B cell (primary cell): ENCODE measurements at regions not wholly inside any gene's neighbourhood (a gene's known extent, or its start where the extent isn't known, plus 50 kb on each side); places are given as distances from the start of the nearest gene placed in this dataset.

Experiments
- ATAC-seq: fragments of 200-7000 bp; cut with Tn5 transposase; one replicate; pipeline ENCODE4 v1.10.0; 2021; ENCODE audit warnings: low read depth, mild to moderate bottlenecking, moderate number of reproducible peaks, moderate library complexity
- CTCF ChIA-PET: fragments of 350-600 bp; sonication (Branson Sonifier 250); formaldehyde crosslinking; loops from one replicate; lab custom pipeline; 2021; ENCODE audit warnings: antibody characterized with exemption, inconsistent platforms; lab: Charles Lee
- POLR2A ChIA-PET: fragments of 350-600 bp; sonication (Branson Sonifier 250); formaldehyde crosslinking; loops from one replicate; lab custom pipeline; 2021; ENCODE audit warnings: antibody characterized with exemption; lab: Charles Lee
- DNase-seq: peaks from one replicate; pipeline ENCODE4 v3.0.0; 2013
- H2AFZ ChIP-seq: 2 replicates; pipeline ENCODE4 v1.6.1; 2012; ENCODE audit warnings: mild to moderate bottlenecking, low read depth, low read length; ENCODE audit not compliant: insufficient read depth, poor library complexity, severe bottlenecking
- H3K27ac ChIP-seq, 2 donors: 1 replicate in 1 of 2; 2 replicates in 1 of 2; pipeline ENCODE4 v1.5.1; 2012 to 2013; ENCODE audit warnings: low read length in 2 of 2, mild to moderate bottlenecking in 2 of 2, moderate library complexity in 1 of 2
- H3K27me3 ChIP-seq, 4 experiments: fragments of 200-600 bp in 1 of 4; sonication (generic) in 1 of 4; replicated peaks in 1 of 4; 1 replicate in 2 of 4; 2 replicates in 2 of 4; pipeline versions ENCODE4 v1.6.1 to v1.7.0; 2013 to 2016; ENCODE audit warnings: low read length in 3 of 4, mild to moderate bottlenecking in 2 of 4, mixed read lengths in 1 of 4, moderate library complexity in 1 of 4; ENCODE audit not compliant: insufficient read depth in 4 of 4, control insufficient read depth in 3 of 4; ENCODE audit errors: control extremely low read depth in 1 of 4
- H3K36me3 ChIP-seq, 2 experiments: replicated peaks in 1 of 2; 1 replicate in 1 of 2; 2 replicates in 1 of 2; pipeline versions ENCODE4 v1.6.1 to v1.7.1; 2013; ENCODE audit warnings: low read length in 1 of 2; ENCODE audit not compliant: insufficient read depth in 2 of 2, control insufficient read depth in 1 of 2; ENCODE audit errors: control extremely low read depth in 1 of 2, extremely low read depth in 1 of 2
- H3K4me1 ChIP-seq, 2 donors: fragments of 200-600 bp in 1 of 2; sonication (generic) in 1 of 2; 1 replicate in 1 of 2; 2 replicates in 1 of 2; pipeline versions ENCODE4 v1.5.1 to v1.6.1; 2013 to 2017; ENCODE audit warnings: low read length in 2 of 2; ENCODE audit not compliant: control insufficient read depth in 2 of 2, insufficient read depth in 2 of 2
- H3K4me2 ChIP-seq: replicated peaks from 2 replicates; pipeline ENCODE3; 2012; ENCODE audit warnings: mild to moderate bottlenecking, low read depth, low read length; ENCODE audit not compliant: poor library complexity, severe bottlenecking
- H3K4me3 ChIP-seq, 5 experiments: fragments of 200-600 bp in 1 of 5; sonication (generic) in 1 of 5; 1 replicate in 3 of 5; 2 replicates in 2 of 5; pipeline versions ENCODE4 v1.5.1 to v1.7.0; 2011 to 2016; ENCODE audit warnings: low read length in 4 of 5, mild to moderate bottlenecking in 4 of 5, low read depth in 2 of 5, control low read depth in 1 of 5, moderate library complexity in 1 of 5; ENCODE audit not compliant: insufficient read depth in 1 of 5; ENCODE audit errors: control extremely low read depth in 1 of 5, extremely low read depth in 1 of 5
- H3K79me2 ChIP-seq: fragments of 200-600 bp; sonication (generic); one replicate; pipeline ENCODE4 v1.6.0; 2016; ENCODE audit warnings: low read length; ENCODE audit not compliant: control insufficient read depth, insufficient read depth
- H3K9ac ChIP-seq: fragments of 200-600 bp; sonication (generic); 2 replicates; pipeline ENCODE4 v1.6.1; 2017; ENCODE audit warnings: mild to moderate bottlenecking, low read length, moderate library complexity
- H3K9me3 ChIP-seq, 3 donors: one replicate each; pipeline versions ENCODE4 v1.6.1 to v1.7.1; 2013; ENCODE audit warnings: low read length in 2 of 3; ENCODE audit not compliant: control insufficient read depth in 2 of 3, insufficient read depth in 1 of 3; ENCODE audit errors: control extremely low read depth in 1 of 3
- H4K20me1 ChIP-seq: 2 replicates; pipeline ENCODE4 v1.6.0; 2012; ENCODE audit warnings: mild to moderate bottlenecking, low read length; ENCODE audit not compliant: insufficient read depth, control insufficient read depth, poor library complexity, severe bottlenecking
- H3K27ac Mint-ChIP-seq: one replicate; pipeline ENCODE4 v1.8.0; 2021; ENCODE audit warnings: mixed read lengths
- H3K27me3 Mint-ChIP-seq: one replicate; pipeline ENCODE4 v1.8.0; 2021; ENCODE audit warnings: mixed read lengths
- H3K4me1 Mint-ChIP-seq: one replicate; pipeline ENCODE4 v1.8.0; 2021; ENCODE audit warnings: mixed read lengths
- H3K4me3 Mint-ChIP-seq: one replicate; pipeline ENCODE4 v1.8.0; 2021; ENCODE audit warnings: mixed read lengths
- H3K9me3 Mint-ChIP-seq: one replicate; pipeline ENCODE4 v1.8.0; 2022; ENCODE audit warnings: mixed read lengths; ENCODE audit not compliant: insufficient read depth
- EZH2 ChIP-seq: IDR thresholded peaks from 2 replicates; pipeline ENCODE4 v1.6.1; 2012; ENCODE audit warnings: borderline replicate concordance, low read depth, mild to moderate bottlenecking, moderate library complexity, low read length; ENCODE audit not compliant: insufficient read depth, poor library complexity, severe bottlenecking
- WGBS: methylation state at CpG from one replicate; pipeline ENCODE4 v1.1.5; 2013; ENCODE audit warnings: missing lambda C conversion rate; ENCODE audit not compliant: insufficient coverage; 5-methylcytosine and 5-hydroxymethylcytosine counted together
- intact Hi-C: fragments of 100-400 bp; cut with micrococcal nuclease; formaldehyde crosslinking; loops from one replicate; pipeline ENCODE4 v1.10.0; 2022
- TF ChIP-seq, protein P1 (sequence below): fragments of 200-600 bp; IDR thresholded peaks from one replicate; pipeline ENCODE4 v1.8.0; 2022; ENCODE audit warnings: antibody characterized with exemption, mild to moderate bottlenecking

DNA sequence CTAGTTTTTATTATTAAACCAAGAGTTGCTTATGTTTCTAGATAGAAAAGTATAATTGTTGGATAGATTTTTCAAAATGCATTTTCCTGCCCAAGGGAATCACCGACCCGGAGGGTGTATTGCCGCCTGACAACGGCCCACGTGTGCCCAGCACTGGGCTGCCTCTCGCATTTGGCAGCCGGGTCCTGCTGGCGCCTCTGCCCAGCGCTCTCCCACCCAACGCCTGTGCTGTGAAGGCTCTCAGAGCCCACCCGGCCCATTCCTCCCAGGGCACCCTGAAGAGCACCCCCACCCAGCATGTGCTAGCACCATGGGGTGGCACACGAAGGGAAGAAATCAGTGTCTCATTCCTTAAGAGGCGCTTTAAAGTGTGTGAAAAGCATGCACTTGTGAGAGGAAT lies 88.3 kb upstream of the AFDN start:
- CTCF ChIA-PET: no interaction called here
- POLR2A ChIA-PET: no interaction called here
- DNase-seq (no peak), ATAC-seq (no peak)
- H4K20me1 ChIP-seq: no peaks in the 10 kb centered on the region
- Mint-ChIP-seq H3K9me3 (no peaks in the 10 kb centered on the region), H3K27ac (no peak overlapping the region), H3K4me1 (peaks cover 4% of the 10 kb centered on the region), H3K27me3 (peaks cover 30% of the 10 kb centered on the region), H3K4me3 (no peak overlapping the region)
- H3K27me3 ChIP-seq: peaks cover 0 to 5% (median 0%) of the 10 kb centered on the region in 4 experiments
- no peak for TF ChIP-seq EZH2
- TF ChIP-seq, protein P1, sequence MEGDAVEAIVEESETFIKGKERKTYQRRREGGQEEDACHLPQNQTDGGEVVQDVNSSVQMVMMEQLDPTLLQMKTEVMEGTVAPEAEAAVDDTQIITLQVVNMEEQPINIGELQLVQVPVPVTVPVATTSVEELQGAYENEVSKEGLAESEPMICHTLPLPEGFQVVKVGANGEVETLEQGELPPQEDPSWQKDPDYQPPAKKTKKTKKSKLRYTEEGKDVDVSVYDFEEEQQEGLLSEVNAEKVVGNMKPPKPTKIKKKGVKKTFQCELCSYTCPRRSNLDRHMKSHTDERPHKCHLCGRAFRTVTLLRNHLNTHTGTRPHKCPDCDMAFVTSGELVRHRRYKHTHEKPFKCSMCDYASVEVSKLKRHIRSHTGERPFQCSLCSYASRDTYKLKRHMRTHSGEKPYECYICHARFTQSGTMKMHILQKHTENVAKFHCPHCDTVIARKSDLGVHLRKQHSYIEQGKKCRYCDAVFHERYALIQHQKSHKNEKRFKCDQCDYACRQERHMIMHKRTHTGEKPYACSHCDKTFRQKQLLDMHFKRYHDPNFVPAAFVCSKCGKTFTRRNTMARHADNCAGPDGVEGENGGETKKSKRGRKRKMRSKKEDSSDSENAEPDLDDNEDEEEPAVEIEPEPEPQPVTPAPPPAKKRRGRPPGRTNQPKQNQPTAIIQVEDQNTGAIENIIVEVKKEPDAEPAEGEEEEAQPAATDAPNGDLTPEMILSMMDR: no peak
- no peaks in the 10 kb centered on the region for H3K36me3 ChIP-seq
- intact Hi-C loops: no loop called here
- H3K27ac ChIP-seq: no peak overlapping the region
- peaks cover 0 to 7% of the 10 kb centered on the region in 2 donors for H3K4me1 ChIP-seq
- no peak overlapping the region for H2AFZ ChIP-seq
- WGBS: 96% methylated on average over 11 of the region's 13 CpGs
- no peaks in the 10 kb centered on the region for H3K9me3 ChIP-seq
- no peaks in the 10 kb centered on the region for H3K79me2 ChIP-seq
- no peak overlapping the region for H3K9ac ChIP-seq
- H3K4me2 ChIP-seq: no peak overlapping the region
- no peak overlapping the region for H3K4me3 ChIP-seq

DNA sequence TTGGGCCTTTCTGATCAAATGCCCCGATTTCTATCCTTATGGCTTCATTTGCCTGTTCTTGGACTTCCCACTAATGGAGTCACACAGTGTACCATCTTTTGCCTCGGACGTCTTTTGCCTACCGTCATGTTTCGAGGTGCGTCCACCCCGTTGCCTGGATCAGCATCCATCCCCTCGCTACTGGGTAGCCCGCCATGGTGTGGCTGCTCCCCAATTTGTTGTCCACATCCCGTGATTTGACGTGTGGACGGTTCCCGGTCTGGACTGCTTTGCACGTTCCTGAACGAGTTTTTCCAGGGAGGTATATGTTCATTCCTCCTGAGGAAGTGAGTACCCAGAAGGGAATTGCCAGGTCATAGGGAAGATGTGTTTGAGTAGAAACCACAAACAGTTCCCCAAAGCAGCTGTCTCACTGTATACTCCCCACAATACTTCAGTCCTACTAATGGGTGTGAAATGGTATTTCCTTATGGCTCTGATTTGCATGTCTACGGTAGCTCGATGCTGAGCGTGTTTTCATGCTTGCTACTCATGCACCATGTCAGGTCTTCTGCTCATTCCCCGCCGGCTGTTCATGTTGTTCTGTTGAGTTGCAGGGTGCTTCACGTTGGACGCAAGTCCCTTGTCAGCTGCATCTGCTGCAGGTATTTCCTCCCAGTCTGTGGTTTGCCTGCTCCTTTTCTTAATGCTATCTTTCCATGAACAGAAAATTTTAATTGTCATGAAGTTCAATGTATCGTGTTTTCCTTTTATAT lies 86.8 kb upstream of the AFDN start:
- intact Hi-C loops: no loop called here
- Histone ChIP-seq H2AFZ (no peak overlapping the region), H3K9me3 (peaks cover 0 to 9% (median 5%) of the 10 kb centered on the region in 3 donors), H3K27me3 (peaks cover 0 to 5% (median 0%) of the 10 kb centered on the region in 4 experiments), H3K4me2 (no peak overlapping the region), H3K79me2 (no peaks in the 10 kb centered on the region), H4K20me1 (no peaks in the 10 kb centered on the region), H3K4me1 (no peaks in the 10 kb centered on the region), H3K27ac (no peak overlapping the region), H3K36me3 (no peaks in the 10 kb centered on the region), H3K9ac (no peak overlapping the region), H3K4me3 (no peak overlapping the region)
- peaks cover 3% of the 10 kb centered on the region for H3K4me1 Mint-ChIP-seq
- ATAC-seq (no peak), DNase-seq (no peak)
- ChIA-PET CTCF (no interaction called here), POLR2A (no interaction called here)
- no peak for TF ChIP-seq EZH2
- TF ChIP-seq, protein P1: no peak
- H3K27me3 Mint-ChIP-seq: peaks cover 24% of the 10 kb centered on the region
- H3K27ac Mint-ChIP-seq: no peak overlapping the region
- no peaks in the 10 kb centered on the region for H3K9me3 Mint-ChIP-seq
- H3K4me3 Mint-ChIP-seq: no peak overlapping the region
- 84% methylated on average over 22 of the region's 23 CpGs for WGBS
